Fibroblast of lung (primary cell): ENCODE measurements at regions not wholly inside any gene's neighbourhood (a gene's known extent, or its start where the extent isn't known, plus 50 kb on each side); places are given as distances from the start of the nearest gene placed in this dataset.

Experiments
- DNase-seq, 2 donors: peaks; one replicate each; pipeline versions ENCODE4 v3.0.0 to v3.0.0-alpha.2; 2010; ENCODE audit warnings: low read depth in 2 of 2
- H2AFZ ChIP-seq: 2 replicates; pipeline ENCODE4 v1.5.1; 2012; ENCODE audit warnings: low read length, control low read depth, inconsistent platforms
- H3K27ac ChIP-seq: 2 replicates; pipeline ENCODE4 v1.5.1; 2011; ENCODE audit warnings: low read length, control low read depth; ENCODE audit not compliant: insufficient read depth
- H3K27me3 ChIP-seq: 2 replicates; pipeline ENCODE4 v1.5.1; 2011; ENCODE audit warnings: mild to moderate bottlenecking, low read length; ENCODE audit not compliant: control insufficient read depth, insufficient read depth
- H3K36me3 ChIP-seq: 2 replicates; pipeline ENCODE4 v1.5.1; 2011; ENCODE audit warnings: low read length; ENCODE audit not compliant: control insufficient read depth, insufficient read depth
- H3K4me1 ChIP-seq: 2 replicates; pipeline ENCODE4 v1.5.1; 2011; ENCODE audit warnings: low read length; ENCODE audit not compliant: control insufficient read depth, insufficient read depth; ENCODE audit errors: extremely low read depth
- H3K4me2 ChIP-seq: 2 replicates; pipeline ENCODE4 v1.5.1; 2011; ENCODE audit warnings: low read length, control low read depth; ENCODE audit not compliant: insufficient read depth; ENCODE audit errors: extremely low read depth
- H3K4me3 ChIP-seq, 4 experiments: fragments of 200-600 bp in 1 of 4; sonication (generic) in 1 of 4; replicated peaks in 1 of 4; 2 replicates each; pipeline ENCODE4 v1.5.1; 2011 to 2016; ENCODE audit warnings: low read length in 4 of 4, low read depth in 3 of 4, mild to moderate bottlenecking in 3 of 4, control low read depth in 2 of 4, inconsistent platforms in 1 of 4, mixed read lengths in 1 of 4; ENCODE audit not compliant: insufficient read depth in 1 of 4; ENCODE audit errors: control extremely low read depth in 1 of 4
- H3K79me2 ChIP-seq: 2 replicates; pipeline ENCODE4 v1.5.1; 2012; ENCODE audit warnings: mild to moderate bottlenecking, low read length, inconsistent platforms; ENCODE audit not compliant: control insufficient read depth, insufficient read depth
- H3K9ac ChIP-seq: 2 replicates; pipeline ENCODE4 v1.5.1; 2011; ENCODE audit warnings: mild to moderate bottlenecking, low read length, control low read depth; ENCODE audit not compliant: insufficient read depth
- H3K9me3 ChIP-seq: 2 replicates; pipeline ENCODE4 v1.5.1; 2012; ENCODE audit warnings: low read depth, low read length; ENCODE audit not compliant: control insufficient read depth, insufficient read depth
- H4K20me1 ChIP-seq: 2 replicates; pipeline ENCODE4 v1.5.1; 2011; ENCODE audit warnings: low read length; ENCODE audit not compliant: control insufficient read depth, insufficient read depth; ENCODE audit errors: extremely low read depth
- EZH2 ChIP-seq: IDR thresholded peaks from 2 replicates; pipeline ENCODE4 v1.5.1; 2012; ENCODE audit warnings: low read length, control low read depth, mild to moderate bottlenecking; ENCODE audit errors: missing control alignments
- TF ChIP-seq, protein P1 (sequence below), 2 donors: IDR thresholded peaks in 1 of 2; conservative IDR thresholded peaks in 1 of 2; 1 replicate in 1 of 2; 2 replicates in 1 of 2; pipeline ENCODE4 v1.5.1; 2011 to 2012; ENCODE audit warnings: low read length in 2 of 2, control low read depth in 1 of 2, inconsistent platforms in 1 of 2, low read depth in 1 of 2, mild to moderate bottlenecking in 1 of 2

DNA sequence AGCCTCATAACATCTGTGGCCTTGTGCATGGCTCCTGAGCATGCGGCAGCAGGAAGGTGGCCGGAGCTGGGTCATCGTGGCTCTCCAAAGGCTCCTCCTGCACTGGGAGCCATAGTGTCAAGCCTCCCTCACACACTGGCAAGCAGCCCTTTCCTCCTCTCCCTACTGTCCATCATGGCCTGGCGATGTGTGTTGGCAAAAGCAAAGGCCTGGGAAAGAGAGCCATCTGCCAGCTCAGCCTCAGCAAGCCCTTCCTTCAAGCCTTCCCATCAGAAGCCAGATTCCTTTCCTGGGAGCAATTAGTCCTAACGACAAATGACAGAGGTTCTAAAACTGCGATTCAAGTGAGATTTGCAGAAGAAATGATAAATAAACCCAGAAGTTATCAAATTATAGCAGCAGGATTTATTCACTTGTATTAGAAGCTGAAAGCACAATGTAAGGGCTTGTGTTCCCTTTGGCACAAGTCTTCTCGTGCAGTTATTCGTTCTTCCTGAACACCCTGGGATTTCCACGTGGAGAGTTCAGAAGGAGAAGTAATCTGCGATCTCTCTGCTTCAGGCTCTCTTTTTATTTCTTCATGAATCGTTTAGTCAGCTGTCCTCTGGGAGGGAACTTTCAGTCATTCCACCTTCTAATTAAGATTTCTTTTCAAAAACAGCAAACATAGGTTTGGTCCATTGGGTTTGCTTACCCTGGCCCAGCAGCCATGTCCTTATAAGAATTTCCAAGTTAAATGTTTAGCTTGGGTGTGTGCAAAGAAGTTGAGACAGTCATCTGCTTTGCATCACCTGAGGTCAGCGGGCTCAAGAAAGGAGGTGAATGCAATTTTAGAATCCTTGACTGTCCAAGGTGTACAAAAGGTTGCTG, 110.3 kb upstream of the TMC3 start:
- H2AFZ ChIP-seq = no peak overlapping the region
- H3K79me2 ChIP-seq = no peaks in the 10 kb centered on the region
- no peak overlapping the region for H3K4me3 ChIP-seq
- no peak for DNase-seq
- H3K27ac ChIP-seq = no peak overlapping the region
- no peaks in the 10 kb centered on the region for H4K20me1 ChIP-seq
- no peaks in the 10 kb centered on the region for H3K36me3 ChIP-seq
- H3K9me3 ChIP-seq = no peaks in the 10 kb centered on the region
- TF ChIP-seq, protein P1, sequence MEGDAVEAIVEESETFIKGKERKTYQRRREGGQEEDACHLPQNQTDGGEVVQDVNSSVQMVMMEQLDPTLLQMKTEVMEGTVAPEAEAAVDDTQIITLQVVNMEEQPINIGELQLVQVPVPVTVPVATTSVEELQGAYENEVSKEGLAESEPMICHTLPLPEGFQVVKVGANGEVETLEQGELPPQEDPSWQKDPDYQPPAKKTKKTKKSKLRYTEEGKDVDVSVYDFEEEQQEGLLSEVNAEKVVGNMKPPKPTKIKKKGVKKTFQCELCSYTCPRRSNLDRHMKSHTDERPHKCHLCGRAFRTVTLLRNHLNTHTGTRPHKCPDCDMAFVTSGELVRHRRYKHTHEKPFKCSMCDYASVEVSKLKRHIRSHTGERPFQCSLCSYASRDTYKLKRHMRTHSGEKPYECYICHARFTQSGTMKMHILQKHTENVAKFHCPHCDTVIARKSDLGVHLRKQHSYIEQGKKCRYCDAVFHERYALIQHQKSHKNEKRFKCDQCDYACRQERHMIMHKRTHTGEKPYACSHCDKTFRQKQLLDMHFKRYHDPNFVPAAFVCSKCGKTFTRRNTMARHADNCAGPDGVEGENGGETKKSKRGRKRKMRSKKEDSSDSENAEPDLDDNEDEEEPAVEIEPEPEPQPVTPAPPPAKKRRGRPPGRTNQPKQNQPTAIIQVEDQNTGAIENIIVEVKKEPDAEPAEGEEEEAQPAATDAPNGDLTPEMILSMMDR (conservative IDR thresholded peaks at IDR 0.05 in 1 of 2, IDR thresholded peaks at IDR 0.05 in 1 of 2; ENCODE audit: low read depth in 1 of 2, low read length in 2 of 2) = no peak
- TF ChIP-seq EZH2 = no peak
- H3K4me1 ChIP-seq = no peaks in the 10 kb centered on the region
- H3K4me2 ChIP-seq = no peak overlapping the region
- no peaks in the 10 kb centered on the region for H3K27me3 ChIP-seq
- H3K9ac ChIP-seq = no peak overlapping the region

GRCh38 chr15:81483496-81483895, 109.5 kb upstream of the TMC3 start:
- Histone ChIP-seq H3K27me3 (no peaks in the 10 kb centered on the region), H3K9me3 (no peaks in the 10 kb centered on the region), H3K4me1 (no peaks in the 10 kb centered on the region), H3K4me2 (no peak overlapping the region), H2AFZ (no peak overlapping the region), H3K4me3 (no peak overlapping the region), H3K36me3 (no peaks in the 10 kb centered on the region), H3K9ac (no peak overlapping the region), H3K27ac (no peak overlapping the region), H4K20me1 (no peaks in the 10 kb centered on the region), H3K79me2 (no peaks in the 10 kb centered on the region)
- TF ChIP-seq EZH2 = no peak
- TF ChIP-seq, protein P1 (conservative IDR thresholded peaks at IDR 0.05 in 1 of 2, IDR thresholded peaks at IDR 0.05 in 1 of 2; ENCODE audit: low read depth in 1 of 2, low read length in 2 of 2) = no peak
- no peak for DNase-seq

DNA sequence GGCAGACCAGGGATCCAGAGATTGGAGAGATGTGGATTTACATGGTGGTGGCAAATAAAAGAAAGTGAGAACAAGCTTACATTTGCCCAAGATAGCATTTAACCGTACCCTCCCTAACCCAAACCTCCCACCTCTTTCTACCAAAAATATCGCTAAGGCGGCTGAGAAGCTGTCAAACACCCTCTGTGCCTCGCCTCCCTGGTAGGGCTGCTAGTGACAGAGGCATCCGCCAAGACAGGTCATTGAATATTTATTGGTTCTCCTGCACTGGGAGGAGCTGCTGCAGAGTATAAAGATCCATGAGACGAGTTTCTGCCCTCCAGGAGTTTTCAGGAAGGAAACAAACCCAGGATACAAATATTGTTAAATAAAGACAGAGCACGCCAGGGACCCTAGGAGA, 107.3 kb upstream of the TMC3 start:
- no peak overlapping the region for H2AFZ ChIP-seq
- H3K27ac ChIP-seq = no peak overlapping the region
- H3K4me1 ChIP-seq = no peaks in the 10 kb centered on the region
- no peaks in the 10 kb centered on the region for H3K79me2 ChIP-seq
- H3K4me3 ChIP-seq = no peak overlapping the region
- no peaks in the 10 kb centered on the region for H3K36me3 ChIP-seq
- DNase-seq = no peak
- H3K27me3 ChIP-seq = no peaks in the 10 kb centered on the region
- H3K9me3 ChIP-seq = no peaks in the 10 kb centered on the region
- H3K4me2 ChIP-seq = no peak overlapping the region
- H4K20me1 ChIP-seq = no peaks in the 10 kb centered on the region
- no peak for TF ChIP-seq EZH2
- H3K9ac ChIP-seq = no peak overlapping the region
